Heart left ventricle (tissue), 13 donors: ENCODE measurements at regions not wholly inside any gene's neighbourhood (a gene's known extent, or its start where the extent isn't known, plus 50 kb on each side); places are given as distances from the start of the nearest gene placed in this dataset.

Experiments used
- POLR2A ChIP-seq, 2 donors: fragments of 450-650 bp; IDR thresholded peaks; one replicate each; pipeline ENCODE4 v1.6.1; 2017; ENCODE audit warnings: antibody characterized with exemption in 2 of 2, mild to moderate bottlenecking in 2 of 2, moderate library complexity in 2 of 2
- TF ChIP-seq, protein P1 (sequence below), 12 donors: fragments of 200-600 bp; sonication (generic) in 4 of 12; IDR thresholded peaks; one replicate each; pipeline versions ENCODE4 v1.5.0 to v1.8.0; 2018 to 2022; ENCODE audit warnings: antibody characterized with exemption in 12 of 12, mild to moderate bottlenecking in 5 of 12
- donor health status: ischemic (EF 13 %, LVEDD 7.1; RV severe dilation, severe dysfunction).
- donor health status: DM: no; HTN: yes; CAD: no.
- donor health status: DM: no; HTN: no; CAD: no.
- donor health status: ischemic (EF 25% LVEDD 6.9; RV normal size, moderate dysfunction).
- donor health status: ischemic (EF 25% LVEDD 5.7; RV mildly dilated, moderate dysfunction).
- donor health status: ischemic (EF 35%, LVEDD 5.7; RV mildly dilated, moderate dysfunction).
- donor health status: nonischemic (EF 11% LVEDD 7.7; RV severe dilation, severe dysfunction).
- donor health status: DM: yes; HTN: yes; CAD: no.
- donor health status: PGD.
- donor health status: ischemic (EF 29% LVEDD 5.4; RV normal size, mild dysfunction).
- donor health status: nonischemic (EF 23%, LVEDD 6.1; RV moderate dilation, normal function).

- TF ChIP-seq, protein P1, sequence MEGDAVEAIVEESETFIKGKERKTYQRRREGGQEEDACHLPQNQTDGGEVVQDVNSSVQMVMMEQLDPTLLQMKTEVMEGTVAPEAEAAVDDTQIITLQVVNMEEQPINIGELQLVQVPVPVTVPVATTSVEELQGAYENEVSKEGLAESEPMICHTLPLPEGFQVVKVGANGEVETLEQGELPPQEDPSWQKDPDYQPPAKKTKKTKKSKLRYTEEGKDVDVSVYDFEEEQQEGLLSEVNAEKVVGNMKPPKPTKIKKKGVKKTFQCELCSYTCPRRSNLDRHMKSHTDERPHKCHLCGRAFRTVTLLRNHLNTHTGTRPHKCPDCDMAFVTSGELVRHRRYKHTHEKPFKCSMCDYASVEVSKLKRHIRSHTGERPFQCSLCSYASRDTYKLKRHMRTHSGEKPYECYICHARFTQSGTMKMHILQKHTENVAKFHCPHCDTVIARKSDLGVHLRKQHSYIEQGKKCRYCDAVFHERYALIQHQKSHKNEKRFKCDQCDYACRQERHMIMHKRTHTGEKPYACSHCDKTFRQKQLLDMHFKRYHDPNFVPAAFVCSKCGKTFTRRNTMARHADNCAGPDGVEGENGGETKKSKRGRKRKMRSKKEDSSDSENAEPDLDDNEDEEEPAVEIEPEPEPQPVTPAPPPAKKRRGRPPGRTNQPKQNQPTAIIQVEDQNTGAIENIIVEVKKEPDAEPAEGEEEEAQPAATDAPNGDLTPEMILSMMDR (IDR thresholded peaks at IDR 0.05): no peak
- no peak for TF ChIP-seq POLR2A (IDR thresholded peaks at IDR 0.05)
These were observed 304.7 kb upstream of the TMEFF2 start for GRCh38 chr2:192499476-192499875.
